ENCODE measurements at regions not wholly inside any gene's neighbourhood (a gene's known extent, or its start where the extent isn't known, plus 50 kb on each side); places are given as distances from the start of the nearest gene placed in this dataset.
A peak's percentile ranks its signal among the peaks of the same experiment; 100 is the strongest.
"Not testable (repeated sequence)": the region's sequence is repeated elsewhere in the genome, so short reads cannot be mapped to it uniquely, and the experiment has no call there.

DNA sequence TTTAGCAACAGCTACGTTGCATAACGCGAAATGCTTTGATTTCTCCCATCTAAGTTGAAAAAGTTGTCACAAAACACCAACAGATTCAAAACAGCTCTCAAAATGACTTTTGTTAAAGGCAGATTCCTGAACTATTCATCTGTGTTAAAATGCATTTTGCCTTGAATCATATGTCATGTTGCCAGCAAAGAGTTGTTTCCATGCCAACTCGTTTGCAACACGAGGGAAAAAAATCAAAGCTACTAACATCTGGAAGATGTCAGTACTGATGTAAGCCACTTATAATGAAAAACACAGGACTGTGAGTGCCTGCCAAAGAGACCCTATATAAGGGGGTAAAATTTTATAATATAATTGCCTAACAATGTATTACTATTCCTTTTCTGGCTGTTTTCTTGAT is 182.7 kb upstream of the PTBP2 start:
- DNase-seq (ENCODE audit: low read depth in 2 of 2) = peak; percentile 99

DNA sequence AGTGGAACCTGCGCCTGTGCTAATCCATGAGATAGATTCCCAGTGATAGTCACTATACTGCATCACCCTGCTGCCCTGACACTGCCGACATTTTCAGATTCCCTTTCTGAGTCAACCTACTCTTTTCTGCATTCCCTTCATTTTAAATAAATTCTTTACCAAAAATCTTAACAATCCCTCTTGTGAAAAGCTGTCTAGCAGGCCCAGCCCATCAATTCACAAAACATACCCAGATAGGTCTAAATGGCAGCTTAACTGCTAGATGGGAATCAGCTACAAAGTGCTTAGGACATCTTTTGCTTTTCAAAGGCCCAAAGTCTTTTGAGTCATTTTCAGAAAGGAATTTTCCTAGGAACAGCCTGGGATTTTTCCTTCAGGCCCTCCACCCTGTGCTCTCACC is 180.1 kb upstream of the PTBP2 start:
- no peak for DNase-seq (ENCODE audit: low read depth in 2 of 2)

- DNase-seq (ENCODE audit: low read depth in 2 of 2) = no peak
Measured at GRCh38 chr1:96544051-96544830, 177.3 kb upstream of the PTBP2 start.

DNA sequence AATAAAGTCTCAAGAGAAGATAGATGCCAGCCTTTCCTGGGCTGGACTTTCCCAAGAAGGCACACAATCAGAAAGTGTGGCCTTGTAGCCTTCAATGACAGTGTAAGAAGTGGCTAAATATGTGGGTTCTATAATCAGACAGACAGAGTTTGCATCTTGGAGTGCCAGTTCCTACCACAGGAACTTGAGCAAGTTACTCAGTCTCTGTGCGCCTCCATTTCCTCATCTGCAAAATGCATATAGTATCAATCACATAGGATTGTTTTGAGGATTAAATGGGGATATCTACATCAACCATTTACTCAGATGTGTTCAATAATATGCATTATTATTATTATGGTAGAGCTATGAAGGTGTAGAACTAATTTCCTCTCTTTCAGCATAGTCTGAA is 176.8 kb upstream of the PTBP2 start:
- DNase-seq (ENCODE audit: low read depth in 2 of 2) = no peak

- DNase-seq (ENCODE audit: low read depth in 2 of 2) = no peak
Measured at GRCh38 chr1:96545935-96546656, 175.5 kb upstream of the PTBP2 start.

GRCh38 chr1:96550061-96550460 is 171.5 kb upstream of the PTBP2 start:
- DNase-seq (ENCODE audit: low read depth in 2 of 2) = no peak

DNA sequence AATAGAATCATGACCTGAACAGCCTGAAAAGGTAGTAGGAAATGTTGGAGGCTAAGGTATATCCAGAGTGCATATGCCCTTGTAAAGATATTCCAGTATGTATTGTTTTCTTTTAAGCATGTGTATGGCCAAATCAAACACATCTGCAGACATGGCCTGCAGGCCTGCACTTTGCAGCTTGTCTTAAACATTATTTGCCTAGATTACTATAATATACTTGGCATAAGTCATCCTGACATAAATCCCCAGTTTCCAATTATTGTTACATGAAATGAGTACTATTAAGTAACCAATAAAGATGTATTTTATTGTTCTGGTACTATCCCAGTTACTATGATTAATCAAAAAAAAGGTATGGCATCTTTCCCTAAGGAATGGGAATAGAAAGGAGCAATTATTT is 169.1 kb upstream of the PTBP2 start:
- no peak for DNase-seq (ENCODE audit: low read depth in 2 of 2)

DNA sequence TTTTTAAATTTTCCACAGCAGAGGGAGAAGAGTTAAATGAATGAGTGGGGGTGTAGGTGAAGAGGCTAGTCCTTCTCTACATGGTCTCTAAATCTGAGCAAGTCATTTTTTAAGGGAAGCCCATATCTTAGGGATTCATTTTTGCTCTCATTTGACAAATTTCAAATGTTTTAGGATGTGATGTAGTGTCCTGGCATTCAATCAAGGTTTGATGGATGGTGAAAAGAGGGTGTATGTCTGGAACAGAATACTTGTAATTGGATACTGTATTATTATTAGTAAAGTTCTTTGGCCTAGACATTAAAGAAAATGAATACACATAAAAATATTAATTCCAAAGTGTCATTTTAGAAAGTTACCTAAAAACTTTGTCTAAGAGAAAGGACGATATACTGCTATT is 167.8 kb upstream of the PTBP2 start:
- DNase-seq (ENCODE audit: low read depth in 2 of 2) = no peak

GRCh38 chr1:96554364-96554763 is 167.2 kb upstream of the PTBP2 start:
- no peak for DNase-seq (ENCODE audit: low read depth in 2 of 2)

DNA sequence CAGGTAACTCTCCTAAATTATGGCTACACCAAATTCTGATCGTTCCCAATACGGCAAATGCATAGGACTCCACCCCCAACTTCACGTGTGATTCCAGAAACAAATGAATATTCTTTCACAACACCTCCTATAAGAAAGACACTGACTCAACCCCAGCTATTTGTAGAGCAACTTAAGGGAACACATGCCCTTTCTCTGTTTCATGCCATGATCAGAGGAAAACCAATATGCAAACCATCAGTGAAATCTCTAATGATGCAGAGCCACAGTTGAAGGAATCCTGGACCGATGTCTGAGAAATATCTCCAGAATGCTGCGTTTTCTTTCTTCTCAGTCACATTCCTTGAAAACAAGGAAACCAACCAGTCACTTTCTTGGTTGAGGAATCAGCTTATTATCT is 164.2 kb upstream of the PTBP2 start:
- DNase-seq (ENCODE audit: low read depth in 2 of 2) = no peak

DNA sequence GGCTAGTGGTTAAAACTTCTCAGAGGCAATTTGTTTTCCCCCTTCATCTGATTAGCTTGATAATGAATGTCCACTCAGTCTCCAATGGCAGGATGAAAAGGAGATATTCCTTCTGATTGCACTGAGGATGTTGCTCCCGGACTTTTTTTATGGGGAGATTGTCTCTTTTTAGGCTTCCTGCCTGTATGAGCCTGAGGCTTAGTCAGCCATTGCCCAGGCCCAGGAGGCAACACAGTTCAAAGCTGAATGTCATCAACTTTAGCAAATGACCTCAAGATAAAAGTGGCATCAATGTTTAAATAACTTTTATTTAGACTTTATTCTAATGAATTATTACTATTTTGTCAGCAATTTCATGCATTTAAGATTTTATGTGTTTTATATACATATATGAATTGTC is 162.9 kb upstream of the PTBP2 start:
- no peak for DNase-seq (ENCODE audit: low read depth in 2 of 2)

GRCh38 chr1:96559181-96559580 is 162.4 kb upstream of the PTBP2 start:
- no peak for DNase-seq (ENCODE audit: low read depth in 2 of 2)

DNA sequence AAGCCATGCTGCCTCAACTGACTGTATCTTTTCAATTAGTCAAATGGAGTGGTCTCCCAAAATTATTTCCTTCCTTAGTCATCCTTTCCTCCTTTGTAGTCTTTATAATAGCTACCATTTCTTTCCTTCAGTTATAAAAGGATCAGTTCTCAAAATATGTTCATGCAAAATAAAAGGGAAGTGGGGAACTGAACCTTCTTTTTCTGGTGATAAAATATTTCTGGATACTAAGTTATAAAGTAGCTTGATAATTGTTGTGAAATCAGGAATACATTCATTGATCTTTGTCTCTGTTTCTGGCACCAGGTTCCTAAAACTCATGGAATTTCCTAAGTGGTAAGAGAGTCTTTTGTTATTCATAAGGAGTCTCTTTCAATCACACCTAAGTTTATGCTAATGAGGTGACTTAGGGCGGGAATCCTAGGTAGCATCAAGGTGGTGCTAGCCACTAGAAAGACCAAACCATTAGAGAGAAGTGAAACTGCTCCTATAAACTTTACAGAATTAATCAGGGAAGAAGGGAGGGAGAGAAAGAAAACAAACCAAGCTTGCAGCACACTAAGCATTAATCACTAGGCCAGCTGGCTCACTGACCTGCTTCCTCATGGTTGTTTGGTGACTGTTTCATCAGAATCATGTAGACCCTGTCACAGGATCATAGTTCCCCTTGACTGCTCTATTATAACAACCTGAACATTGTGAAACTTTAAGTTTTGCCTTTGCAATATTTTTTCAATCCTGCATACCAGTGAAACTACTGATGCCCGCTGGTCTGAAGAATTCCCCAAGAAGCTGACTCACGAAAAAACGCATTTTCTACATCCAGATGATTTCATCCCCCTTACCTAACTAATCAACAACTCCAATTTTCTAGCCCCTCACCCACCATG is 161.6 kb upstream of the PTBP2 start:
- DNase-seq (ENCODE audit: low read depth in 2 of 2) = peak; percentile 92

DNA sequence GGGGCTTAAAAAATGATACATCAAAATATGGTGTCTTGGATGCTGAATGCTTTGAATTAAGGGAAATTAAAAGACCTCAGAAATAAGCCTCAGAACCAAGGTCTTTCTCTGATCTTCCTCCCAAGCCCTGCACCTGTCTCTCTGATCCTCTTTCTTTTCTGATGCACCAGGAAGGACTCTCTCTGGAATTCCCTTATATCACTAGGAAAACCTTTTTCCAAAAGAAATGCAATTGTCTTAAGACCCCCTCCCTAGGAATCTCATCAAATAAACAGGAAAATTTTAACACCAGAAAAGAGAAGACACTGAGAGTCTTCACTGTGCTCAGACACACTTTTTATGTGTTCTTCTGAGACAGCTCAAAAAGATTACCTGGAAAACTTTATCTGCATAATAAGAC is 159.5 kb upstream of the PTBP2 start:
- DNase-seq (ENCODE audit: low read depth in 2 of 2) = no peak

DNA sequence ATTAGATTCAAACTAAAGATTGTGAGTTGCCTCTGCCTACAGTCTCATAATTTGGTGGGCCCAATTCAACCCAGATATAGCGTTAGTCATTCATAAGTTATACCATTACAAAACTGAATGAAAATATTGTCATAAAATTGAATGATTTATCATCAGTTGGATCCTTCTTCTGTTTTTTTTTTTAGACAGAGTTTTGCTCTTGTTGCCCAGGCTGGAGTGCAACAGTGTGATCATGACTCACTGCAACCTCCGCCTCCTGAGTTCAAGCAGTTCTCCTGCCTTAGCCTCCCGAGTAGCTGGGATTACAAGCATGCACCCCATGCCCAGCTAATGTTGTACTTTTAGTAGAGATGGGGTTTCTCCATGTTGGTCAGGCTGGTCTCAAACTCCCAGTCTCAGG is 157.2 kb upstream of the PTBP2 start:
- DNase-seq (ENCODE audit: low read depth in 2 of 2) = not testable (repeated sequence)

DNA sequence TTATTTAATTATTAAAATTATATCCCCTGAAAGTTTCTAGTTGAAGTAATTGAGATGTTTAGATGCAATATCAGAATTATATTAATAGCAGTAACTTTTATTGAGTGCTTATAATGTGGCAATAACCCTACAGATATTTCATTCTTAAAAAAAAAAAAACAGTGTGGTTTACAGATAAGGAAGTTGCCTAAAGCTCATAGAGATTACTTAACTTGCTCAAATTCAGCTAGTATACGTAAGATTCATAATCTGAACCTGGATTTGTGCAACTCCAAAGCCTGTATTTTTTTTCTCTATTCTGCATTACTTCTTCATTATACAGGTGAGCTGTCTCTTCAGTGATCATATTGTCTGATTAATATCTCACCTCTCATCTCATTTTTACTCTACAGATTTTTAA is 156.0 kb upstream of the PTBP2 start:
- no peak for DNase-seq (ENCODE audit: low read depth in 2 of 2)

DNA sequence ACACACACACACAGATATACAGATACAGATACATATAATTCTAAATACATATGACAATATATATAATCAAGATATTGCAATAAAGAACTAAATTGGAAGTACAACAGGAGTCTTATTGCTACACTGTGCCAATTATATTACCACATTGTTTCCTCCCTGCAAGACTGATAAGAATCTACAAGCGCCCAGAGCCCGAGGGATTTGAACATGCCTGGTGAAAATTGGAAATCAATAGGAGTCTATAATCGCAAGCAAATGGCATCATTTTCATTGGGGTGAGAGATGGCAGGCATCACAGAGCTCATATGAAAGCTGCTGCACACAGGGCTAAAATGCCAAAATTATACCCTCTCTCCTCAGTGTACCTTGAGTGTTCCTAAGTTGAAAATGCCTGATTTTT is 152.9 kb upstream of the PTBP2 start:
- DNase-seq (ENCODE audit: low read depth in 2 of 2) = no peak

DNA sequence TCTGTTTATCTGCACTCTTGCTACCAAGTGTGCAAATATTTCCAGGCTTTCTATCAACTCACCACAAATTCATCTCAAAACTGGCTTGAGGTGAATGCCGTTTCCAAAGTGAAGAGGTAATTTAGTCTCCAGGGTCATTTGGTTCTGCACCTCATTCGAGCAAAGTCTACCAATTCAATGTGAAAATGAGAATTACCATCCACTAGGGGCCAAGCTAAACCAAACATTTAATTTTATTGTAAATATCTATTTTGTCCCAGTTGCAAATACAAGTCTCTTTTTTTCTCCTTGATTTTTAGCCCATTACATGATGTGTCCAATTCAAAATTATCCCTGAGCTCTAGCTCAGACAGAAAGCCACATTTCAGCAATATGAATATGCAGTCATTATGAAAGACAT is 152.3 kb upstream of the PTBP2 start:
- DNase-seq (ENCODE audit: low read depth in 2 of 2) = no peak

DNA sequence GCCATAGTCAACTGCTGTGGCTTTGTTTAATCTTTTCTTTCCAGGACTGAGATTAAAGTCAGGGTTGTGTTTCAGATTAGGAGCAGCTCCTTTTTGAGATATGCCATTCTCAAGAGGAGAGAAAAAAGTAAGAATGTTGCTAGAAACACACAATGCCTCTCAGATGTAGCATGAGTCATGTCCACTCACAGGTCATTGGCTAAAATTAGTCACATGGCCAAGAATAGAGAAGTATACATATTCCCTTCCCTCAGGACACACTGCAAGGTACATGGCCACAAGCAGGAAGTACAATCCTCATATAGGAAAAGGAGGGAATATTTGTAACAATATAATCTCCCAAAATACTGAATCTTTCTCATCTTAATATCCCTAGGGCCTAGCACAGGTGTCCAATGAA is 141.9 kb upstream of the PTBP2 start:
- DNase-seq (ENCODE audit: low read depth in 2 of 2) = no peak

DNA sequence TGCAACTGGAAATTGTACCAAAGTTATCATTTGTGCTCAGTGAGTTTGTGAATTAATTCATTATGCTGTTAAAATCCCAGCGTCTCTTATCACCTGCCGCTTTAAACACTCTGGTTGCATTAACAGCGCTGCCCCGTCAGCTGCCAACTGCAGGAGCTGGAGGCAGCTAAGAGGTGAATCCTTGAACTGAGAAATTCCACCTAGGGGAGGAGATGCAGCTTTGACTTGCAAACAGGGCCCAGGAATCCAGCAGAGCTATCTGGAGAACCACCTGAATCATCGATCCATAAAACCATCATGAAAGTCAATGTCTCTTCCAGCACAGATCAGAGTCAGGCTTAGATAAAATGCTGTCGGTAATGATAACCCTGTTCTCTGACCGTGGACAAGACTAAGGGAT is 140.7 kb upstream of the PTBP2 start:
- no peak for DNase-seq (ENCODE audit: low read depth in 2 of 2)

GRCh38 chr1:96581772-96582171 is 139.8 kb upstream of the PTBP2 start:
- no peak for DNase-seq (ENCODE audit: low read depth in 2 of 2)

DNA sequence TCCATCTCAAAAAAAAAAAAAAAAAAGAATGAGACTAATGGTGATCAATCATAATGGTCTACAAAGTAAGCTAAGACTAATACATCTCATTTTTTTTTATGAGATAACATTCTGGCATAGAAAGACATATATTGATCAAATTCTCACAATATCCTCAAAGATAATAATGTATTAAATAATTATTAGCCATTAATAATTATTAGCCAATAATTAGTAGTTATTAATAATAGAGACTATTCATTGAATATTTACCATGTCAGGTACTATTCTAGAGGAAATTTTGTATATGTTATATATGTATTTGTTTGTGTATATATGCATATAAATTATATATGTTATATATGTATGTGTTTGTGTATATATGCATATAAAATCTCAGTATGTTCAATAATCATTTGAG is 137.7 kb upstream of the PTBP2 start:
- no peak for DNase-seq (ENCODE audit: low read depth in 2 of 2)

DNA sequence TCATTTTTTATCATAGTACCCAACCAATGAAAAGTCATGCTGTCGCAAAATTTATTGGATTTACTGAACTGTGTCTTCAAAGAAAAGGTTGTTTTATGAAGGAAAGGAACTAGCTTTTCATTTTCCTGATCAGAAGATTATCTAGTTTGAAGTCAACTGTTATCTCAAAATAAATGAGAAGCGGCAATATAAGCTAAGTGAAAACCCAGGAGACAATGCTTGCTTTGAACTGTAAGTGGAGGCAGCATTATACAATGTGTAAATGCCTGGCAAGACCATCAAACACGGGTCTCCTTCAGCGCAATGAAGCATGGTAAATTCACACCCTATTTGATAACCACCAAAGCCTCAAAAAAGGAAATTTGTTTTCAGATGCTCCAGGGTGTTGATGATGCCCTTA is 134.4 kb upstream of the PTBP2 start:
- no peak for DNase-seq (ENCODE audit: low read depth in 2 of 2)

Data from fibroblast of skin of left biceps (primary cell).